HepG2 (cell line): ENCODE measurements at regions not wholly inside any gene's neighbourhood (a gene's known extent, or its start where the extent isn't known, plus 50 kb on each side); places are given as distances from the start of the nearest gene placed in this dataset.

Experiments
- ATAC-seq: fragments of 200-7000 bp; cut with Tn5 transposase; 3 replicates; pipeline ENCODE4 v1.9.1; 2020; ENCODE audit warnings: mild to moderate bottlenecking, moderate library complexity
- BruUV-seq: library from RNA; stranded (reverse); fragments of 400-500 nt; replicated peaks from 2 replicates; lab custom pipeline; 2021; lab: Mats Ljungman, UMichigan
- CTCF ChIA-PET: fragments of 300-600 bp; formaldehyde crosslinking; extraction: SDS; loops from one replicate; lab custom pipeline; 2021; ENCODE audit warnings: low total read pairs, inconsistent platforms, low intra/inter-chr PET ratio; lab: Yijun Ruan, JAX
- POLR2A ChIA-PET: fragments of 350-600 bp; sonication (Branson Sonifier 250); formaldehyde crosslinking; loops from one replicate; lab custom pipeline; 2020; ENCODE audit warnings: antibody characterized with exemption, inconsistent platforms; lab: Yijun Ruan, JAX
- DNase-seq: peaks from one replicate; pipeline ENCODE4 v3.0.0-alpha.2; 2015; ENCODE audit warnings: low spot score
- FAIRE-seq: peaks from 3 replicates; lab custom pipeline; 2011; peaks lifted over from hg19 to GRCh38; lab: Jason Lieb, UNC
- H2AFZ ChIP-seq: one replicate; pipeline ENCODE4 v1.6.1; 2011; ENCODE audit warnings: low read length, inconsistent platforms
- H3K27ac ChIP-seq: fragments of 300-600 bp; 3 replicates; pipeline ENCODE4 v1.8.0; 2011; ENCODE audit warnings: mixed run types, mild to moderate bottlenecking, mixed read lengths, low read length, inconsistent platforms; ENCODE audit not compliant: insufficient read depth; ENCODE audit errors: extremely low read length
- H3K27me3 ChIP-seq, 2 experiments: fragments of 200-600 bp in 1 of 2; 2 replicates in 1 of 2; 3 replicates in 1 of 2; pipeline versions ENCODE4 v1.6.0 to v1.8.0; 2011; ENCODE audit warnings: low read length in 2 of 2, mild to moderate bottlenecking in 2 of 2, moderate library complexity in 2 of 2, inconsistent platforms in 1 of 2; ENCODE audit not compliant: insufficient read depth in 2 of 2, control insufficient read depth in 1 of 2
- H3K36me3 ChIP-seq, 2 experiments: fragments of 200-600 bp in 1 of 2; replicated peaks in 1 of 2; 2 replicates in 1 of 2; 3 replicates in 1 of 2; pipeline versions ENCODE4 v1.5.1 to v1.8.0; 2011; ENCODE audit warnings: low read length in 2 of 2, inconsistent platforms in 1 of 2; ENCODE audit not compliant: insufficient read depth in 2 of 2, control insufficient read depth in 1 of 2
- H3K4me1 ChIP-seq: 2 replicates; pipeline ENCODE4 v1.5.1; 2012; ENCODE audit warnings: low read length, inconsistent platforms; ENCODE audit not compliant: insufficient read depth
- H3K4me2 ChIP-seq: 2 replicates; pipeline ENCODE4 v1.6.0; 2011; ENCODE audit warnings: low read depth, low read length, inconsistent platforms
- H3K4me3 ChIP-seq, 3 experiments: fragments of 200-600 bp in 1 of 3; sonication (generic), shearing (Covaris generic) in 1 of 3; replicated peaks in 1 of 3; 2 replicates each; pipeline ENCODE4 v1.5.1; 2011 to 2016; ENCODE audit warnings: low read length in 3 of 3, inconsistent platforms in 2 of 3, low read depth in 2 of 3, mild to moderate bottlenecking in 2 of 3, control low read depth in 1 of 3, mixed read lengths in 1 of 3; ENCODE audit not compliant: insufficient read depth in 1 of 3
- H3K79me2 ChIP-seq: one replicate; pipeline ENCODE4 v1.6.1; 2011; ENCODE audit warnings: low read length, inconsistent platforms; ENCODE audit not compliant: insufficient read depth
- H3K9ac ChIP-seq: 2 replicates; pipeline ENCODE4 v1.6.0; 2011; ENCODE audit warnings: mild to moderate bottlenecking, low read depth, low read length, inconsistent platforms; ENCODE audit not compliant: insufficient read depth
- H3K9me3 ChIP-seq: 2 replicates; pipeline ENCODE4 v1.5.1; 2012; ENCODE audit warnings: mild to moderate bottlenecking, low read length
- H4K20me1 ChIP-seq: 2 replicates; pipeline ENCODE4 v1.6.0; 2011; ENCODE audit warnings: inconsistent platforms, mild to moderate bottlenecking, low read length, moderate library complexity; ENCODE audit not compliant: insufficient read depth
- ARID2 ChIP-seq: sonication (generic); formaldehyde crosslinking; IDR thresholded peaks from 2 replicates; pipeline ENCODE4 v1.8.1; 2022; ENCODE audit warnings: mild to moderate bottlenecking, missing genetic modification reagents, borderline replicate concordance
- TRIM24 ChIP-seq: sonication (generic); formaldehyde crosslinking; IDR thresholded peaks from 2 replicates; pipeline ENCODE4 v1.8.0; 2022; ENCODE audit warnings: mild to moderate bottlenecking, missing genetic modification reagents
- TSC22D2 ChIP-seq: sonication (generic); formaldehyde crosslinking; IDR thresholded peaks from 2 replicates; pipeline ENCODE4 v1.5.1; 2020; ENCODE audit warnings: missing genetic modification reagents, mild to moderate bottlenecking, borderline replicate concordance
- ZBTB42 ChIP-seq: sonication (generic); formaldehyde crosslinking; IDR thresholded peaks from 2 replicates; pipeline ENCODE4 v1.5.0; 2020; ENCODE audit warnings: mild to moderate bottlenecking, missing genetic modification reagents
- ZBTB8A ChIP-seq: sonication (generic); formaldehyde crosslinking; IDR thresholded peaks from 2 replicates; pipeline ENCODE4 v1.4.0; 2020; ENCODE audit warnings: mild to moderate bottlenecking, low read depth, missing genetic modification reagents, borderline replicate concordance
- ZNF281 ChIP-seq: sonication (generic); formaldehyde crosslinking; IDR thresholded peaks from 2 replicates; pipeline ENCODE4 v1.4.0; 2020; ENCODE audit warnings: missing genetic modification reagents, borderline replicate concordance
- ZNF883 ChIP-seq: sonication (generic); formaldehyde crosslinking; IDR thresholded peaks from 2 replicates; pipeline ENCODE4 v1.5.1; 2020; ENCODE audit warnings: mild to moderate bottlenecking, missing genetic modification reagents; ENCODE audit errors: not compliant biosample characterization
- WGBS: methylation state at CpG from one replicate; pipeline ENCODE4 v1.1.6; 2017; ENCODE audit warnings: low lambda C conversion rate; 5-methylcytosine and 5-hydroxymethylcytosine counted together
- in situ Hi-C: cut with HindIII; loops from 2 replicates; pipeline ENCODE4 v1.10.0; 2017; ENCODE audit warnings: low pct_unique_long_range_greater_than_20kb; ENCODE audit not compliant: extremely low pct_ligation_motif_present
- intact Hi-C: fragments of 100-400 bp; cut with micrococcal nuclease; formaldehyde crosslinking; loops from one replicate; pipeline ENCODE4 v1.10.0; 2022; ENCODE audit not compliant: unreplicated experiment
- TF ChIP-seq, protein P1 (sequence below): IDR thresholded peaks from 2 replicates; pipeline ENCODE4 v1.6.1; 2018; ENCODE audit warnings: missing genetic modification reagents

DNA sequence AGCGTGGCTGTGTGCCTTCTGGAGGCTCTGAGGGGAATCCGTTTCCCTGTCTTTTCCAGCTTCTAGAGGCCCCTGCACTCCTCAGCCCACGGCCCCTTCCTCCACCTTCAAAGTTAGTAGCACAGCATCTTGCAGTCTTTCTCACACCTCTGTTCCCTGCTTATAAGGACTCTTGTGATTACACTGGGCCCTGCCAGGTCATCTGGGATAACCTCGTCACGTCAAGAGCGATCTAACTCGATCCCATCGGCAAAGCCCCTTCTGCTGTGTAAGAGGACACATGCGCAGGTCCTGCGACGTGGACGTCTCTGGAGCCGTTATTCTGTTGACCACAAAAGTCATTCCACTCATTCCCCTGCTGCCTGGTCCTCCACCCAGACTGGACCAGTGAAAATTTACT is 159.2 kb downstream of the BMP7 start (continued):
- TF ChIP-seq ARID2 (CRISPR knock-in tag) (no peak), TSC22D2 (CRISPR knock-in tag) (no peak), ZNF883 (no peak), ZBTB42 (CRISPR knock-in tag) (no peak)

DNA sequence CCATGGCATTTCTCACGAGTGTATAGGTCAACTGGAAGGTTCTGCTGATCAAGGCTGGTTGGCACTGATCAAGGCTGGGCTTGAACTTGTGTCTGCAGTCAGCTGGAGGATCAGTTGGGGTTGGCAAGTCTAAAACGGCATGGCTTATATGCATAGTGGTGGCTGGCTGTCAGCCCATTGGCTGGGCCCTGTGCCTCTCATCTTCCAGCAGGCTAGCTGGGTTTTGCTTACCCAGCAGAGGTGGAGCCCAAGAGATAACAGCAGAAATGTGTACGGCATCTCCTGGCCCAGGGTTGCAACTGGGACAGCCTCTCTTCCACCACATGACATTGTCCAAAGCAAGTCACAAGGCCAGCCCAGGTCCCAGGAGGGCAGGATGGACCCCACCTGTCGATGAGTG is 158.2 kb downstream of the BMP7 start:
- TF ChIP-seq ZBTB8A, result no peak
- no peak for TF ChIP-seq ZNF281 (CRISPR knock-in tag)
- TF ChIP-seq TRIM24 (CRISPR knock-in tag), result no peak
- TF ChIP-seq, protein P1, sequence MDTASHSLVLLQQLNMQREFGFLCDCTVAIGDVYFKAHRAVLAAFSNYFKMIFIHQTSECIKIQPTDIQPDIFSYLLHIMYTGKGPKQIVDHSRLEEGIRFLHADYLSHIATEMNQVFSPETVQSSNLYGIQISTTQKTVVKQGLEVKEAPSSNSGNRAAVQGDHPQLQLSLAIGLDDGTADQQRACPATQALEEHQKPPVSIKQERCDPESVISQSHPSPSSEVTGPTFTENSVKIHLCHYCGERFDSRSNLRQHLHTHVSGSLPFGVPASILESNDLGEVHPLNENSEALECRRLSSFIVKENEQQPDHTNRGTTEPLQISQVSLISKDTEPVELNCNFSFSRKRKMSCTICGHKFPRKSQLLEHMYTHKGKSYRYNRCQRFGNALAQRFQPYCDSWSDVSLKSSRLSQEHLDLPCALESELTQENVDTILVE (CRISPR knock-in tag), result no peak
- no peak for ATAC-seq
- no peaks in the 10 kb centered on the region for H3K79me2 ChIP-seq
- H3K4me2 ChIP-seq, result no peak overlapping the region
- in situ Hi-C loops (no loop called here), intact Hi-C loops (no loop called here)
- H3K4me3 ChIP-seq, result no peak overlapping the region
- no peak overlapping the region for H3K9ac ChIP-seq
- ChIA-PET POLR2A (no interaction called here), CTCF (no interaction called here)
- no peaks in the 10 kb centered on the region for H4K20me1 ChIP-seq
- BruUV-seq, result no TSS peak
- H3K9me3 ChIP-seq, result no peaks in the 10 kb centered on the region
- H3K27ac ChIP-seq, result no peak overlapping the region
- no peak overlapping the region for H2AFZ ChIP-seq
- no peaks in the 10 kb centered on the region for H3K36me3 ChIP-seq
- FAIRE-seq, result no peak
- DNase-seq, result no peak
- peaks cover 2 to 13% of the 10 kb centered on the region in 2 experiments; a peak in 3 of 5 replicates for H3K27me3 ChIP-seq
- WGBS, result 20% methylated on average over 4 of the region's 4 CpGs
- peaks cover 15% of the 10 kb centered on the region for H3K4me1 ChIP-seq
